AG04450 (cell line): ENCODE measurements at regions not wholly inside any gene's neighbourhood (a gene's known extent, or its start where the extent isn't known, plus 50 kb on each side); places are given as distances from the start of the nearest gene placed in this dataset.

Experiments
- CTCF ChIA-PET: fragments of 300-600, 350-600 bp; formaldehyde crosslinking; extraction: SDS; loops from one replicate; lab custom pipeline; 2022; ENCODE audit warnings: antibody characterized with exemption, inconsistent platforms; lab: Charles Lee
- POLR2A ChIA-PET: fragments of 350-600 bp; formaldehyde crosslinking; extraction: SDS; loops from one replicate; lab custom pipeline; 2021; ENCODE audit warnings: antibody characterized with exemption, inconsistent platforms; lab: Yijun Ruan, JAX
- DNase-seq: peaks from one replicate; pipeline ENCODE4 v3.0.0-alpha.2; 2011; ENCODE audit warnings: low read depth, low spot score
- H3K27ac ChIP-seq: one replicate; pipeline ENCODE4 v1.5.1; 2012; ENCODE audit warnings: low read depth, low read length, control low read depth
- H3K27me3 ChIP-seq: one replicate; pipeline ENCODE4 v1.6.0; 2012; ENCODE audit warnings: low read length; ENCODE audit not compliant: control insufficient read depth, insufficient read depth
- H3K4me3 ChIP-seq: 2 replicates; pipeline ENCODE4 v1.5.1; 2011; ENCODE audit warnings: mild to moderate bottlenecking, low read depth, low read length, control low read depth
- H3K9me3 ChIP-seq: 2 replicates; pipeline ENCODE4 v1.5.1; 2012; ENCODE audit warnings: low read length; ENCODE audit not compliant: control insufficient read depth, insufficient read depth
- CTCF ChIP-seq: IDR thresholded peaks from 2 replicates; pipeline ENCODE4 v1.5.1; 2011; ENCODE audit warnings: low read depth, low read length, control low read depth, inconsistent platforms

GRCh38 chr2:57693177-57693576 is 353.4 kb upstream of the VRK2 start:
- ChIA-PET CTCF (no interaction called here), POLR2A (no interaction called here)
- Histone ChIP-seq H3K9me3 (no peaks in the 10 kb centered on the region), H3K4me3 (no peak overlapping the region), H3K27me3 (no peaks in the 10 kb centered on the region), H3K27ac (no peak overlapping the region)
- no peak for DNase-seq
- no peak for TF ChIP-seq CTCF

- Histone ChIP-seq H3K9me3 (no peaks in the 10 kb centered on the region), H3K27me3 (no peaks in the 10 kb centered on the region), H3K4me3 (no peak overlapping the region), H3K27ac (no peak overlapping the region)
- ChIA-PET CTCF (no interaction called here), POLR2A (no interaction called here)
- DNase-seq: no peak
- TF ChIP-seq CTCF: no peak
These were observed 352.6 kb upstream of the VRK2 start for GRCh38 chr2:57693965-57694364.

GRCh38 chr2:57696016-57696415 is 350.6 kb upstream of the VRK2 start:
- POLR2A ChIA-PET: no interaction called here
- CTCF ChIA-PET: interaction anchor here (1.0 kb wide), 1 partner anchor 24 kb away, joined by 6 read pairs; no protein-coding TSS in a partner anchor
- Histone ChIP-seq H3K9me3 (no peaks in the 10 kb centered on the region), H3K27me3 (no peaks in the 10 kb centered on the region), H3K4me3 (no peak overlapping the region), H3K27ac (no peak overlapping the region)
- DNase-seq: no peak
- TF ChIP-seq CTCF: no peak

- Histone ChIP-seq H3K4me3 (no peak overlapping the region), H3K27me3 (no peaks in the 10 kb centered on the region), H3K27ac (no peak overlapping the region), H3K9me3 (no peaks in the 10 kb centered on the region)
- ChIA-PET POLR2A (no interaction called here), CTCF (interaction anchor here (2.6 kb wide), 1 partner anchor 22 kb away, joined by 11 read pairs; no protein-coding TSS in a partner anchor)
- TF ChIP-seq CTCF: no peak
- DNase-seq: no peak
These were observed 348.2 kb upstream of the VRK2 start for GRCh38 chr2:57698392-57698791.

- Histone ChIP-seq H3K4me3 (no peak overlapping the region), H3K9me3 (no peaks in the 10 kb centered on the region), H3K27me3 (no peaks in the 10 kb centered on the region), H3K27ac (no peak overlapping the region)
- ChIA-PET CTCF (interaction anchor here (2.6 kb wide), 1 partner anchor 22 kb away, joined by 11 read pairs; no protein-coding TSS in a partner anchor), POLR2A (no interaction called here)
- DNase-seq: no peak
- TF ChIP-seq CTCF: no peak
These were observed 347.6 kb upstream of the VRK2 start for GRCh38 chr2:57698935-57699449.
